ENCODE measurements at regions not wholly inside any gene's neighbourhood (a gene's known extent, or its start where the extent isn't known, plus 50 kb on each side); places are given as distances from the start of the nearest gene placed in this dataset.

DNA sequence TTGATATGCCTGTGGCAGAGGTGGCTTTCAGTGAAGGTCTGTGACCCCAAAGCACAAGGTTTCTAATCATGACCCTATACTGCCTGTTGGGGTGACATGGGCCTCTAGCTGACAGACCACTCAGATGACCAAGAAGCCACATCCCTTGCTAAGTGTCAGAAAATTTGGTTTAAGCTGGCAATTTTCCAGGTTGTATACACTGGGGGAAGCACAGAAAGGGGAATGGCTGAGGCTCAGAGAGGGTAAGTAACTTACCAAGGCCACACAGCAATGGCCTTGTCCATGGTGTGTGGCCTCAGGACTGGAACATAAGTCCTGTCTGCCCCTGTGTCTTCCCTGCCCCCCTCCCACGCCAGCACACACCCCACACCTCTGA is 66.9 kb upstream of the PRDM11 start:
- no peak for TF ChIP-seq FOXP1 (IDR thresholded peaks at IDR 0.05)
- no peak for TF ChIP-seq FOXP1 (CRISPR knock-in tag; IDR thresholded peaks at IDR 0.05)
- no peak for TF ChIP-seq KLF16 (CRISPR knock-in tag; IDR thresholded peaks at IDR 0.05)
- TF ChIP-seq ZNF660 (CRISPR knock-in tag; IDR thresholded peaks at IDR 0.05; ENCODE audit: borderline replicate concordance, low read depth): no peak
- TF ChIP-seq, protein P1, sequence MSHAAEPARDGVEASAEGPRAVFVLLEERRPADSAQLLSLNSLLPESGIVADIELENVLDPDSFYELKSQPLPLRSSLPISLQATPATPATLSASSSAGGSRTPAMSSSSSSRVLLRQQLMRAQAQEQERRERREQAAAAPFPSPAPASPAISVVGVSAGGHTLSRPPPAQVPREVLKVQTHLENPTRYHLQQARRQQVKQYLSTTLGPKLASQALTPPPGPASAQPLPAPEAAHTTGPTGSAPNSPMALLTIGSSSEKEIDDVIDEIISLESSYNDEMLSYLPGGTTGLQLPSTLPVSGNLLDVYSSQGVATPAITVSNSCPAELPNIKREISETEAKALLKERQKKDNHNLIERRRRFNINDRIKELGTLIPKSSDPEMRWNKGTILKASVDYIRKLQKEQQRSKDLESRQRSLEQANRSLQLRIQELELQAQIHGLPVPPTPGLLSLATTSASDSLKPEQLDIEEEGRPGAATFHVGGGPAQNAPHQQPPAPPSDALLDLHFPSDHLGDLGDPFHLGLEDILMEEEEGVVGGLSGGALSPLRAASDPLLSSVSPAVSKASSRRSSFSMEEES (CRISPR knock-in tag; IDR thresholded peaks at IDR 0.05): no peak
- TF ChIP-seq, protein P2, sequence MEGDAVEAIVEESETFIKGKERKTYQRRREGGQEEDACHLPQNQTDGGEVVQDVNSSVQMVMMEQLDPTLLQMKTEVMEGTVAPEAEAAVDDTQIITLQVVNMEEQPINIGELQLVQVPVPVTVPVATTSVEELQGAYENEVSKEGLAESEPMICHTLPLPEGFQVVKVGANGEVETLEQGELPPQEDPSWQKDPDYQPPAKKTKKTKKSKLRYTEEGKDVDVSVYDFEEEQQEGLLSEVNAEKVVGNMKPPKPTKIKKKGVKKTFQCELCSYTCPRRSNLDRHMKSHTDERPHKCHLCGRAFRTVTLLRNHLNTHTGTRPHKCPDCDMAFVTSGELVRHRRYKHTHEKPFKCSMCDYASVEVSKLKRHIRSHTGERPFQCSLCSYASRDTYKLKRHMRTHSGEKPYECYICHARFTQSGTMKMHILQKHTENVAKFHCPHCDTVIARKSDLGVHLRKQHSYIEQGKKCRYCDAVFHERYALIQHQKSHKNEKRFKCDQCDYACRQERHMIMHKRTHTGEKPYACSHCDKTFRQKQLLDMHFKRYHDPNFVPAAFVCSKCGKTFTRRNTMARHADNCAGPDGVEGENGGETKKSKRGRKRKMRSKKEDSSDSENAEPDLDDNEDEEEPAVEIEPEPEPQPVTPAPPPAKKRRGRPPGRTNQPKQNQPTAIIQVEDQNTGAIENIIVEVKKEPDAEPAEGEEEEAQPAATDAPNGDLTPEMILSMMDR (CRISPR knock-in tag; IDR thresholded peaks at IDR 0.05): no peak
- no peak for TF ChIP-seq SCMH1 (CRISPR knock-in tag; IDR thresholded peaks at IDR 0.05; ENCODE audit: borderline replicate concordance)
